NK-92 (cell line): ENCODE measurements at regions not wholly inside any gene's neighbourhood (a gene's known extent, or its start where the extent isn't known, plus 50 kb on each side); places are given as distances from the start of the nearest gene placed in this dataset.
"Not testable (repeated sequence)": the region's sequence is repeated elsewhere in the genome, so short reads cannot be mapped to it uniquely, and the experiment has no call there.

Experiments
- DNase-seq: peaks from one replicate; lab custom pipeline; 2025; ENCODE audit not compliant: unreplicated experiment; lab: John Stamatoyannopoulos, UW

DNA sequence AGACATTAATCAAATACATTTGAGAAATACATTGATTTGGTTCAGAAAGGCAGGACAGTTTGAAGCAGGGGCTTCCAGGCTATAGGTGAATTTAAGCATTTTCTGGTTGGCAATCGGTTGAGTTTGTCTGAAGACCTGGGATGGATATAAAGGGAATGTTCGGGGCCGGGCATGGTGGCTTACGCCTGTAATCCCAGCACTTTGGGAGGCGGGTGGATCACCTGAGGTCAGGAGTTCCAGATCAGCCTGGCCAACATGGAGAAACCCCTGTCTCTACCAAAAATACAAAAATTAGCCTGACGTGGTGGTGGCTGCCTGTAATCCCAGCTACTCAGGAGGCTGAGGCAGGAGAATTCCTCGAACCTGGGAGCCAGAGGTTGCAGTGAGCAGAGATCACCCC lies 166.5 kb upstream of the ATP10A start:
- not testable (repeated sequence) for DNase-seq

DNA sequence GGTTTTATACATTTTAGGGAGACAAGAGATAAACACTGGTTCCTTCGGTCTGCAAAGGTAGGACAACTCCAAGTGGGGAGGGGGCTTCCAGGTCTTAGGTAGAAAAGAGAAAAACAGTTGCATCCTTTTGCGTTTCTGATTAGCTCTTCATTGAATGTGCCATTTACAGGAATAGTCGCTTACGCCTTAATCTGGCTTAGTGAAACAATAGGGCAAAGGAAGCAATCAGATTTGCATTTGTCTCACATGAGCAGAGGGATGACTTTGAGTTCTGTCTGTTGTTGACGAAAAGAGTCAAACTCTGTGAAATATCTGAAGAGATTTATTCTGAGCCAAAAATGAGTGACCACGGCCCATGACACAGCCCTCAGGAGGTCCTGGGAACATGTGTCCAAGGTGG lies 166.0 kb upstream of the ATP10A start:
- DNase-seq: no peak

GRCh38 chr15:26028086-26028740 lies 165.1 kb upstream of the ATP10A start:
- no peak for DNase-seq

DNA sequence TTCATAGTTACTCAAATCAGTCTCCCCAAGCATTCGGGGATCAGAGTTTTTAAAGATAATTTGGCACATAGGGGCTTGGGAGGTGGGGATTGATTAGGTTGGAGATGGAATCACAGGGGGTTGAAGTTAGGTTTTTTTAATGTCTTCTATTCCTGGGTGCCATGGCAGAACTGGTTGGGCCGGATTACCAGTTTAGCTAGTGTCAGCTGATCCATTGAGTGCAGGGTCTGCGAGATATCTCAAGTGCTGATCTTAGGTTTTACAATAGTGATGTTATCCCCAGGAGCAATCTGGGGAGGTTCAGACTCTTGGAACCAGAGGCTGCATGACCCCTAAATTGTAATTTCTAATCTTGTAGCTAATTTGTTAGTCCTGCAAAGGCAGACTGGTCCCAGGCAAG lies 163.5 kb upstream of the ATP10A start:
- not testable (repeated sequence) for DNase-seq

DNA sequence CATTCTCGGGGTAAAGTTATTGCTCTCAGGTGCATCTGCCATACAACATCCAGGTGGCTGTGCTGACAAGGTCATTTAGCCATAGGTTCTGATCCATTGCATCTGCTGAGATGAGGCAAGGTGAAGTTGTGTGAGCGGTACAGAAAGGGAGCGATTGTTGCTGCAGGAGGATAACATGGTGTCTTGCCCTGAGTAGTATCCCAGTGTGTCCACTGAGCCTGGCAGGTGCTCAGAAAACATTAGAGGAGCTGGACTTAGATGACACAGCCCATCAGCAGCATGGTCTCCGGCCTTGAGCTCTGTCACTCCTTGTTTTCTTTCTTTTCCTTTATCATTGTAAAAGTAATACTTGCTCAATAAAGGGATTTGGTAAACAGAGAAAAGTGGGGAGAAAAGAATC lies 161.1 kb upstream of the ATP10A start:
- DNase-seq: no peak

- DNase-seq: no peak
Observed at GRCh38 chr15:26023691-26024090, 160.6 kb upstream of the ATP10A start.

DNA sequence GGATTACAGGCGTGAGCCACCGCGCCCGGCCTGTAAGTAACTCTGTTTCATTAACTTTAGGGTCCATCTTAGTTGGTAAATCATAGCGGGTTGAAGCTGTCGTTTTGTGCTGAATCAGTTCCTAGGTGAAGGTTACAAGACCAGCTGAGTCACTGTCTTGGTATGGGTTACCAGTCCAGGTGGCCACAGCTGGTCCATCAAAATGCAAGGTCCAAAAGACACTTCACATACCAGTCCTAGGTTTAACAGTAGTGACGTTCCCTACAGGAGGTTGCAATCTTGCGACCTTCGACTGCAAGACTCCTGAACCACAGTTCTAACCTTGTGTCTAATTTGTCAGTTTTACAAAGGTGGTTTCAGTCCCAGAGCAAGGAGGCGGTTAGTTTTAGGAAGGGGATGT lies 160.1 kb upstream of the ATP10A start:
- DNase-seq: no peak

- DNase-seq: no peak
Observed at GRCh38 chr15:26020871-26021270, 157.7 kb upstream of the ATP10A start.

DNA sequence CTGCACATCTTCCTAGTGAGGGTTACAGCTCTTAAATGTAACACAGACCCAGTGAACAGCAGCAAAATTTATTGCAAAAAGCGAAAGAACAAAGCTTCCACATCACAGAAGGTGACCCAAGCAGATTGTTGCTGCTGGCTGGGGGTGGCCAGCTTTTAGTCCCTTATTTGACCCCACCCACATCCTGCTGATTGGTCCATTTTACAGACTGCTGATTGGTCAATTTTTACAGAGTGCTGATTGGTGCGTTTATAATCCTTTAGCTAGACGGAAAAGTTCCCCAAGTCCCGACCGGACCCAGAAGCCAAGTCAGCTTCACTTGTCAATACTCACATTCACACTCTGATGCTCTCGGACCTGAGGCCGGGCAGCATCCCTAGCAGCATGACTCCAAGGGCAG lies 154.5 kb upstream of the ATP10A start:
- DNase-seq: no peak

DNA sequence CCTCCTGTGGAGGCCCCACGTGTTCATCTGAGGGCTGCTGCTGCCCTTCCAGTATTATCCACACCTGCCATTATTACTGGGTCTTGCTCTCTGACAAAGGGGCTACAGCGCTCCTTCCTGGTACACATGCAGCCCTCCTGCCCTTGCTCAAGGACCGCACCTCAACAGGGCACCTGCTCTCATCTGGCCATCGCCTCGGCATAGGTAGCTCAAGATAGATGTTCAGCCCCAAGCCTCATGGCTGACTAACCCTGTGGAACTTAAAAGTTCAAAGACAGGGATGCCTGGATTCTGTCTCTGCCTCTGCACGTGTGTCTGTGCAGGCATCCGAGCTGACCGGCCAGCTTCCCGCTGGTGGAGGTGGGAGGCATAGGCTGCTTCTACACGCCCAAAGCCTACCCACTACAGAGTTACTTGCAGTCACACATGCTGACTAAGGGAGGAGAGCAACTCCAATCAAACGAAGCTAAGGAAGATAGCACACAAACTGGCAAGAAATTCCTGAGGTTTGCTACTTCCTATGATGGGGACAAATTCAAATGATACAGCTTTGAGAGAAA lies 152.5 kb upstream of the ATP10A start:
- no peak for DNase-seq

DNA sequence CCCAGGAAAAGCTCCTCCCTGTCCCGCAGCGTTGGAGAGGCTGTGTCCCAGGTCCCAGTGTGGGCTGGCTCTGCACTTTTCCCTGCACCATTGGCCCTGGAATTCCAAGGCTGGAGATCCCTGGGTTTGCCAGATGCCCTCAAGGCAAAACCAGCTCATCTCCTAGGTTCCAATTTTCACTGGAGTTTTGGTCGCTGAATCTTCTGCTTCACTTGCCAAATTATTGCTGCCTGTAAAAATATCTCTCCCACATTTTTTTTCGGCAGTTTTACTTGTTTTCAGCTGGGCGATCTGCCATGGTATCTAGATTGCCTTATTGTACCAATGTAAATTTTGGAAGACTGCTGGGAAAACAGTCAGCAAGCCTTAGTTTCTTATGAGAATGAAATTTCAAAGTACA lies 150.9 kb upstream of the ATP10A start:
- no peak for DNase-seq

- no peak for DNase-seq
Observed at GRCh38 chr15:26011916-26012315, 148.8 kb upstream of the ATP10A start.

DNA sequence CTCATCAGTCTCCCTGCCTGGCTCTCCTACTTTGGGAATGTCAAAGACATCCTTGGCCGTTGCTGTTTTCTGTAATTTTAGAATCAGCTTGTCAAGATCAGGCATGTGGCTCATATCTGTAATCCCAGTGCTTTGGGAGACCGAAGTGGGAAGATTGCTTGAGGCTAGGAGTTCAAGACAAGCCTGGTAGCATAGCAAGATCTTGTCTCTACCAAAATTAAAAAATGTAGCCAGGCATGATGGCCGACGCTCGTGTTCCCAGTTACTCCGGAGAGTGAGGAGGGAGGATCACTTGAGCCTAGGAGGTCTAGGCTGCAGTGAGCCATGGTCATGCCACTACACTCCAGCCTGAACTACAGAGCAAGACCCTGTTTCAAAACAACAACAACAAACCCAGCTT lies 144.0 kb upstream of the ATP10A start:
- no peak for DNase-seq

DNA sequence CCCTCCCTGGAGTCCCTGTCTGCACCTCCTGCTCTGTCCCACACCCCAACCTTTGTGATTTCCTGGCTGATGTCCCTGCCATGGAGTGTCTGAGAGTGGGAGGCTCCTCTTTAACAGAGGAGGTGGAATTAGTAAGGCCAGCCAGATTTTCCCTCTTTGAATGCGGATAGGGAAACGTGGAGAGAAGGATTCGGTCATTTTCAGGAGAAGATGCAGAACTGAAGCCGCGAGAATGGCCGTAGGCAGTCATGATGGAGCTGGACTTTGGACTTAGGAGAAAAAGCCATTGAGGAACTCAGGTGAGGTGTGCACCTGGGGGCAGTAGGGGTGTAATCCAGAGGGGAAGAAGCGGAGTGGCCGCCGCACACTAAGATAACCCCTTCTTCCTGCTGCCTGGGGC lies 138.1 kb upstream of the ATP10A start:
- no peak for DNase-seq

GRCh38 chr15:25993506-25993905 lies 130.4 kb upstream of the ATP10A start:
- DNase-seq: no peak

GRCh38 chr15:25990220-25990619 lies 127.1 kb upstream of the ATP10A start:
- no peak for DNase-seq

GRCh38 chr15:25989327-25989726 lies 126.2 kb upstream of the ATP10A start:
- no peak for DNase-seq

DNA sequence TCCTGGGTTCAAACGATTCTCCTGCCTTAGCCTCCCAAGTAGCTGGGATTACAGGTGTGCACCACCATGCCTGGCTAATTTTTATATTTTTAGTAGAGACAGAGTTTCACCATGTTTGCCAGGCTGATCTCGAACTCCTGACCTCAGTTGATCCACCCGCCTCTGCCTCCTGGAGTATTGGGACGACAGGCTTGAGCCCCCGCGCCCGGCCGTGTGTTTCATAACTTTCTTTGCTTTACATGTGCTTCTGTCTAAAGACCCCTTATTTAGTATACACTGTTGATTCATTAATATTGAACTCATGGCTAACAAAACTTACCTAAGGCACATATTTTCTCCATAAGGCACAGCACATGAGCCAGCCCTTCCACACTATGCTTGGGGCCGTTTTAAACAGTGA lies 125.6 kb upstream of the ATP10A start:
- DNase-seq: not testable (repeated sequence)

- no peak for DNase-seq
Observed at GRCh38 chr15:25987638-25988037, 124.5 kb upstream of the ATP10A start.

DNA sequence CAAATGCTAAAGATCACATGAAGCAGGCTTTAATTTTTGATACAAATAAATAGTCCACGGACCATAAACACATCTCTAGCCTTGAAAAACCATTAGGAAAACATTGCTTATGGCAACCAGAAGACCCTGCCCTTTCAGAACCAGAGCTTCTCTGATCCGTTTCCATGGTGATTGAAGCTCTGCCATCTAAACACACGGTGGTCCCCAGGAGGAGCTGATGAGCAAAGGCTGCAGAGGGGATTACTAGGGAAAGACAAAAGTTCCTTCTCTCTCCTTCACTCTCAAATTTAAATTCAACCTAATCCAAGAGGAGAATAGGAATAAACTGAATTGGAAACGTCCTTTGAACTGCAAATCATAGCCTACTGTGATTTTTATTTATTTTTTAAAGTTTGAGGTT lies 122.0 kb upstream of the ATP10A start:
- no peak for DNase-seq

DNA sequence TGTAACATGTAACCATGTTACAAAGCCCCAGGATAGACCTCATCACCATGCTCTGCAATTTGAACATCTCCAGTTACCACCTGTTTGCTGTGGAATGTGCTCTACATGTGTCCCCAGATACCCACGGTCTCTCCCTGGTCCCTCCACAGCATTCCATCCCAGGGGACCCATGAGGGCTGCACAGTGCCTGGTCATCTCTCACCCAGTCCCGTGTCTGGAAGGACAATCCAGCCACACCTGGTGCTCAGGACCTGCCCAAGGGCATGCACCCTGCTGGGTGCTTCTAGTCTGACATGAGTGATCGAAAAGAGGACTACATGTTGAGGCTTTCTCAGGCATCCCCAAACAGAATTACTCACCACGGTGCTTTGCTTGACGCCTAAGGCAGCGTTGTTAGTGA lies 119.6 kb upstream of the ATP10A start:
- no peak for DNase-seq

DNA sequence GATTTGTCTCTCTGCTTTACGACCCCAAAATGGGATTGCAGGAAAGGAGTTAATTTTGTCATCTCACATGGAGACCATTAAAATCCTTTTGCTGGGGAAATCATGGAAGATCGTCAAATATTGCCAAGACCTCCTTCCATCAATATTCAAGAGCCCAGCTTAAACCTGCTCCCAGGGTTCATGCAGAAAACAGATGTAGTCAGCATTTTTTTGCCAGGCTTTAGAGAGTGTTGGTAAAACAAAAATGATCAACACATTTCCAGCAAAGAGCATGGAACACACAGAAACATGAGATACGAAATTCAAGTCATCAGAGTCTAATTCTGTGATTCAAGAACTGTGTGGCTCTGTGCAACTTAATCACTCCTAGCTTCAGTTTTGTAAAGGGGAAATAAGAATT lies 118.0 kb upstream of the ATP10A start:
- DNase-seq: no peak

- DNase-seq: no peak
Observed at GRCh38 chr15:25972141-25972675, 109.1 kb upstream of the ATP10A start.
